ENCODE measurements at regions not wholly inside any gene's neighbourhood (a gene's known extent, or its start where the extent isn't known, plus 50 kb on each side); places are given as distances from the start of the nearest gene placed in this dataset.

GRCh38 chr12:23008623-23009022 is 383.7 kb downstream of the ETNK1 start:
- TF ChIP-seq CTCF (conservative IDR thresholded peaks at IDR 0.05; ENCODE audit: low read depth in 2 of 2) = no peak
- no peak for TF ChIP-seq EZH2 (IDR thresholded peaks at IDR 0.05; ENCODE audit: low read depth, unreplicated experiment)
- TF ChIP-seq CREB1 (CRISPR knock-in tag; IDR thresholded peaks at IDR 0.05; ENCODE audit: low read depth) = no peak
- TF ChIP-seq EZH2phosphoT487 (IDR thresholded peaks at IDR 0.05; ENCODE audit: unreplicated experiment) = no peak
- TF ChIP-seq POLR2AphosphoS5 (IDR thresholded peaks at IDR 0.05; ENCODE audit: low read depth) = no peak
- TF ChIP-seq REST (IDR thresholded peaks at IDR 0.05; ENCODE audit: unreplicated experiment) = no peak
- TF ChIP-seq JUNB (IDR thresholded peaks at IDR 0.05; ENCODE audit: unreplicated experiment) = no peak

Measured in GM23338 (cell line).